ENCODE measurements at regions not wholly inside any gene's neighbourhood (a gene's known extent, or its start where the extent isn't known, plus 50 kb on each side); places are given as distances from the start of the nearest gene placed in this dataset.

- no peak for TF ChIP-seq ZBTB7A (IDR thresholded peaks at IDR 0.05; ENCODE audit: low read depth)
- TF ChIP-seq RAD21 (IDR thresholded peaks at IDR 0.05; ENCODE audit: low read depth): no peak
- TF ChIP-seq NFIC (IDR thresholded peaks at IDR 0.05): no peak
- TF ChIP-seq YY1 (IDR thresholded peaks at IDR 0.05; ENCODE audit: low read depth): no peak
- TF ChIP-seq EP300 (IDR thresholded peaks at IDR 0.05; ENCODE audit: borderline replicate concordance): no peak
- TF ChIP-seq TCF12 (IDR thresholded peaks at IDR 0.05; ENCODE audit: low read depth): no peak
- TF ChIP-seq REST (IDR thresholded peaks at IDR 0.05; ENCODE audit: low read depth): no peak
- no peak for TF ChIP-seq TAF1 (IDR thresholded peaks at IDR 0.05; ENCODE audit: low read depth)
- no peak for TF ChIP-seq TEAD4 (IDR thresholded peaks at IDR 0.05)
- TF ChIP-seq EGR1 (IDR thresholded peaks at IDR 0.05): no peak
- TF ChIP-seq MAX (IDR thresholded peaks at IDR 0.05): no peak
- no peak for TF ChIP-seq CEBPB (IDR thresholded peaks at IDR 0.05)
Observed at GRCh38 chr1:101476541-101476940, 239.7 kb downstream of the S1PR1 start.

GRCh38 chr1:101479945-101480344, 243.1 kb downstream of the S1PR1 start:
- TF ChIP-seq EP300 (IDR thresholded peaks at IDR 0.05; ENCODE audit: borderline replicate concordance) (no peak), TEAD4 (IDR thresholded peaks at IDR 0.05) (no peak), FOXM1 (IDR thresholded peaks at IDR 0.05; ENCODE audit: borderline replicate concordance, low read depth) (no peak), NFIC (IDR thresholded peaks at IDR 0.05) (no peak), REST (IDR thresholded peaks at IDR 0.05; ENCODE audit: low read depth) (no peak), ZBTB7A (IDR thresholded peaks at IDR 0.05; ENCODE audit: low read depth) (no peak), TAF1 (IDR thresholded peaks at IDR 0.05; ENCODE audit: low read depth) (no peak), EGR1 (IDR thresholded peaks at IDR 0.05) (no peak), YY1 (IDR thresholded peaks at IDR 0.05; ENCODE audit: low read depth) (no peak), CEBPB (IDR thresholded peaks at IDR 0.05) (no peak), CREB1 (IDR thresholded peaks at IDR 0.05; ENCODE audit: low read depth) (no peak)

- TF ChIP-seq REST (IDR thresholded peaks at IDR 0.05; ENCODE audit: low read depth) (no peak), CEBPB (IDR thresholded peaks at IDR 0.05) (no peak), TCF12 (IDR thresholded peaks at IDR 0.05; ENCODE audit: low read depth) (no peak), TEAD4 (IDR thresholded peaks at IDR 0.05) (no peak), NFIC (IDR thresholded peaks at IDR 0.05) (no peak), EGR1 (IDR thresholded peaks at IDR 0.05) (no peak), USF1 (IDR thresholded peaks at IDR 0.05) (no peak), MAX (IDR thresholded peaks at IDR 0.05) (no peak), ZBTB7A (IDR thresholded peaks at IDR 0.05; ENCODE audit: low read depth) (no peak), EP300 (IDR thresholded peaks at IDR 0.05; ENCODE audit: borderline replicate concordance) (no peak), FOXM1 (IDR thresholded peaks at IDR 0.05; ENCODE audit: borderline replicate concordance, low read depth) (no peak), RAD21 (IDR thresholded peaks at IDR 0.05; ENCODE audit: low read depth) (no peak), CREB1 (IDR thresholded peaks at IDR 0.05; ENCODE audit: low read depth) (no peak)
Observed at GRCh38 chr1:101482306-101482705, 245.5 kb downstream of the S1PR1 start.

GRCh38 chr1:101483982-101484688, 247.3 kb downstream of the S1PR1 start:
- TF ChIP-seq EP300 (IDR thresholded peaks at IDR 0.05; ENCODE audit: borderline replicate concordance) (no peak), CEBPB (IDR thresholded peaks at IDR 0.05) (no peak), RAD21 (IDR thresholded peaks at IDR 0.05; ENCODE audit: low read depth) (no peak), TCF12 (IDR thresholded peaks at IDR 0.05; ENCODE audit: low read depth) (no peak), REST (IDR thresholded peaks at IDR 0.05; ENCODE audit: low read depth) (no peak), USF1 (IDR thresholded peaks at IDR 0.05) (no peak), ZBTB7A (IDR thresholded peaks at IDR 0.05; ENCODE audit: low read depth) (no peak), TAF1 (IDR thresholded peaks at IDR 0.05; ENCODE audit: low read depth) (no peak), YY1 (IDR thresholded peaks at IDR 0.05; ENCODE audit: low read depth) (no peak), NFIC (IDR thresholded peaks at IDR 0.05) (no peak), CREB1 (IDR thresholded peaks at IDR 0.05; ENCODE audit: low read depth) (no peak), FOXM1 (IDR thresholded peaks at IDR 0.05; ENCODE audit: borderline replicate concordance, low read depth) (no peak), TEAD4 (IDR thresholded peaks at IDR 0.05) (no peak), EGR1 (IDR thresholded peaks at IDR 0.05) (no peak), MAX (IDR thresholded peaks at IDR 0.05) (no peak)

All from Ishikawa (cell line).